HG03097 (cell line): ENCODE measurements at regions not wholly inside any gene's neighbourhood (a gene's known extent, or its start where the extent isn't known, plus 50 kb on each side); places are given as distances from the start of the nearest gene placed in this dataset.
"Not testable (repeated sequence)": the region's sequence is repeated elsewhere in the genome, so short reads cannot be mapped to it uniquely, and the experiment has no call there.

ENCODE experiments used
- ATAC-seq: cut with Tn5 transposase; IDR thresholded peaks from one replicate; pipeline ENCODE4 v1.9.1; 2021; ENCODE audit not compliant: unreplicated experiment, low FRiP score

- ATAC-seq, result no peak
These were observed 296.1 kb upstream of the SYT1 start for GRCh38 chr12:78568321-78569020.

GRCh38 chr12:78571953-78572352, 292.6 kb upstream of the SYT1 start:
- ATAC-seq, result no peak

GRCh38 chr12:78575208-78575607, 289.4 kb upstream of the SYT1 start:
- not testable (repeated sequence) for ATAC-seq

GRCh38 chr12:78579846-78580245, 284.7 kb upstream of the SYT1 start:
- no peak for ATAC-seq

- ATAC-seq, result no peak
These were observed 284.3 kb upstream of the SYT1 start for GRCh38 chr12:78580296-78580695.

GRCh38 chr12:78584695-78585094, 279.9 kb upstream of the SYT1 start:
- no peak for ATAC-seq

GRCh38 chr12:78585132-78585531, 279.4 kb upstream of the SYT1 start:
- no peak for ATAC-seq

- ATAC-seq, result no peak
These were observed 277.8 kb upstream of the SYT1 start for GRCh38 chr12:78586790-78587189.

GRCh38 chr12:78599366-78599765, 265.2 kb upstream of the SYT1 start:
- no peak for ATAC-seq

- no peak for ATAC-seq
These were observed 264.0 kb upstream of the SYT1 start for GRCh38 chr12:78600541-78600940.

- ATAC-seq, result no peak
These were observed 253.1 kb upstream of the SYT1 start for GRCh38 chr12:78611504-78611903.

GRCh38 chr12:78612190-78612589, 252.4 kb upstream of the SYT1 start:
- ATAC-seq, result no peak

- ATAC-seq, result no peak
These were observed 246.9 kb upstream of the SYT1 start for GRCh38 chr12:78617683-78618082.

- ATAC-seq, result no peak
These were observed 241.9 kb upstream of the SYT1 start for GRCh38 chr12:78622529-78623195.

GRCh38 chr12:78628491-78629100, 236.0 kb upstream of the SYT1 start:
- no peak for ATAC-seq

- no peak for ATAC-seq
These were observed 228.2 kb upstream of the SYT1 start for GRCh38 chr12:78636231-78636855.

GRCh38 chr12:78641837-78642423, 222.6 kb upstream of the SYT1 start:
- no peak for ATAC-seq

GRCh38 chr12:78645956-78646355, 218.6 kb upstream of the SYT1 start:
- ATAC-seq, result no peak

- no peak for ATAC-seq
These were observed 212.8 kb upstream of the SYT1 start for GRCh38 chr12:78651755-78652154.

GRCh38 chr12:78666584-78666983, 198.0 kb upstream of the SYT1 start:
- ATAC-seq, result no peak

- no peak for ATAC-seq
These were observed 193.3 kb upstream of the SYT1 start for GRCh38 chr12:78671295-78671694.
